ENCODE measurements at regions not wholly inside any gene's neighbourhood (a gene's known extent, or its start where the extent isn't known, plus 50 kb on each side); places are given as distances from the start of the nearest gene placed in this dataset.

DNA sequence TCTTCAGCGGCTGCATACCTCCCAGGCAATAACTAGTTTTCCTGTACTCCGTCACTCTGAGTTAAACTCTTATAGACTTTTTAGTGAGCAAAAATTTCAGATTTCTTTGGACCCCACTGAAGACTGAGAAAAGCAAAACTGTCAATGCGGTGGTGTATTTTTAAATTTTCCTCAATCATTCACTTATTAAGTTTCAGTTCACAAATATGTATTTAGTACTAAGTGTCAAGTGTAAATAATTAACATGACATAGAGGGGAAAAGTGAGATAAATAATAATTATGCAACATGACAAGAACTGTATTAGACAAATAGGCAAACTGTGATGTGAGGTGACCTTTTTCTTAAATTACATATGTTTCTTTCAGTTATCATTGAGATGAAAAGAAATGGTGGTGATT is 124.4 kb downstream of the NAF1 start:
- BruUV-seq (replicated peaks), result no TSS peak

DNA sequence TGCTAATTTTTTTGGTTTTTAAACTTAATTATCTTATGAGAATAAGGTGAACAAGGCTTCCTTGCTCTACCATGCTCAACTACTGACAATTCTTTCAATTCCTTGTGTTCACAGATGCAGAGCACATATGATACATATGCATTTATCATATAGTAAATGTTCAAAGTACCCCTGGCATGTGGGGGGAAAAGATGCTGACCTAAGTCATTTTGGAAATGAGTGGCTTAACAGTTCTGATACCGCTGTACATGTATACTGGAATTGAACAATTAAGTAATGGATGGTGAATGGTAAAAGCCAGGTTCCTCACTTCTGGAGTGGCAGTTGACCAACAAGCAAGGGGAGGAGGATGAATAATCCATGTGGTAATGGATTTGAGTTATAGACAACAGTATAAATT is 149.6 kb downstream of the NAF1 start:
- CTCF ChIA-PET, result no interaction called here
- no peak overlapping the region for H2AFZ ChIP-seq (ENCODE audit: low read length)

More for the DNA sequence above, 124.4 kb downstream of the NAF1 start:
- Histone ChIP-seq H2AFZ (ENCODE audit: low read length) (no peak overlapping the region), H3K4me3 (ENCODE audit: low read length) (no peak overlapping the region), H3K36me3 (ENCODE audit: low read depth, low read length) (no peaks in the 10 kb centered on the region), H3K79me2 (ENCODE audit: low read length) (no peaks in the 10 kb centered on the region), H3F3A (ENCODE audit: low read length, unreplicated experiment) (no peaks in the 10 kb centered on the region), H4K20me1 (ENCODE audit: low read length) (no peaks in the 10 kb centered on the region), H3K9ac (ENCODE audit: low read length) (no peak overlapping the region), H3K4me2 (ENCODE audit: low read length) (no peak overlapping the region), H3K27ac (ENCODE audit: low read length) (no peak overlapping the region), H3K9me3 (ENCODE audit: low read length) (no peaks in the 10 kb centered on the region), H3K9me2 (replicated peaks; ENCODE audit: low read length) (no peaks in the 10 kb centered on the region), H3K4me1 (ENCODE audit: insufficient read depth, low read length) (no peaks in the 10 kb centered on the region), H3K27me3 (ENCODE audit: low read length) (no peaks in the 10 kb centered on the region)
- POLR2A ChIA-PET (ENCODE audit: unreplicated experiment), result no interaction called here
- intact Hi-C loops (cut with micrococcal nuclease), result loop anchor here (10.0 kb wide), 1 partner anchor 442 kb away; no protein-coding TSS in a partner anchor
- TF ChIP-seq EZH2 (IDR thresholded peaks at IDR 0.05; ENCODE audit: low read length, unreplicated experiment), result no peak
- TF ChIP-seq EZH2phosphoT487 (IDR thresholded peaks at IDR 0.05; ENCODE audit: borderline replicate concordance, low read length), result no peak
- TF ChIP-seq, protein P1, sequence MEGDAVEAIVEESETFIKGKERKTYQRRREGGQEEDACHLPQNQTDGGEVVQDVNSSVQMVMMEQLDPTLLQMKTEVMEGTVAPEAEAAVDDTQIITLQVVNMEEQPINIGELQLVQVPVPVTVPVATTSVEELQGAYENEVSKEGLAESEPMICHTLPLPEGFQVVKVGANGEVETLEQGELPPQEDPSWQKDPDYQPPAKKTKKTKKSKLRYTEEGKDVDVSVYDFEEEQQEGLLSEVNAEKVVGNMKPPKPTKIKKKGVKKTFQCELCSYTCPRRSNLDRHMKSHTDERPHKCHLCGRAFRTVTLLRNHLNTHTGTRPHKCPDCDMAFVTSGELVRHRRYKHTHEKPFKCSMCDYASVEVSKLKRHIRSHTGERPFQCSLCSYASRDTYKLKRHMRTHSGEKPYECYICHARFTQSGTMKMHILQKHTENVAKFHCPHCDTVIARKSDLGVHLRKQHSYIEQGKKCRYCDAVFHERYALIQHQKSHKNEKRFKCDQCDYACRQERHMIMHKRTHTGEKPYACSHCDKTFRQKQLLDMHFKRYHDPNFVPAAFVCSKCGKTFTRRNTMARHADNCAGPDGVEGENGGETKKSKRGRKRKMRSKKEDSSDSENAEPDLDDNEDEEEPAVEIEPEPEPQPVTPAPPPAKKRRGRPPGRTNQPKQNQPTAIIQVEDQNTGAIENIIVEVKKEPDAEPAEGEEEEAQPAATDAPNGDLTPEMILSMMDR (conservative IDR thresholded peaks at IDR 0.05; ENCODE audit: low read depth, low read length), result no peak
- ATAC-seq, result no peak
- no peak for DNase-seq
- CTCF ChIA-PET, result no interaction called here

DNA sequence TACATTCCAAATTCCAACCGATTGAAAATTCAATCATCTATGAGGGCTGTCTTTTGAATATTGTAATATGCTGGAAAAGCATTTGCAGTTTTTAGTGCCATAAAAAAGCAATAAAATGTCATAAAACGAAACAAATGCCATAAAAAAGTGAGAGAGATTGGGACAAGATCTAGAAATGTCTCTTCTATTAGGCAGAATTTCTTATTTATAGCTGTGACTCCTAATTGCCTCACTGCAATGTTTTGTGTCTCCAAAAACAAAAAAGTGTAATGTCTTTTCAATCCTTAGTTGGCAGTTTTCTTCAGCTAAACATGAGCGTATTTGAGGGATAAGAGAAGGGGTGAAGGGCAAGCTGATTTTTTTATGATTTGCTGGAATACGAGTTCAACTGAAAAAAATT is 153.9 kb downstream of the NAF1 start:
- Histone ChIP-seq H2AFZ (ENCODE audit: low read length) (no peak overlapping the region), H4K20me1 (ENCODE audit: low read length) (no peaks in the 10 kb centered on the region), H3K9me3 (ENCODE audit: low read length) (no peaks in the 10 kb centered on the region), H3K4me2 (ENCODE audit: low read length) (no peak overlapping the region), H3K9ac (ENCODE audit: low read length) (no peak overlapping the region), H3K27ac (ENCODE audit: low read length) (no peak overlapping the region), H3K27me3 (ENCODE audit: low read length) (no peaks in the 10 kb centered on the region), H3K36me3 (ENCODE audit: low read depth, low read length) (no peaks in the 10 kb centered on the region), H3K9me2 (replicated peaks; ENCODE audit: low read length) (no peaks in the 10 kb centered on the region), H3F3A (ENCODE audit: low read length, unreplicated experiment) (no peaks in the 10 kb centered on the region), H3K4me3 (ENCODE audit: low read length) (no peak overlapping the region), H3K79me2 (ENCODE audit: low read length) (no peaks in the 10 kb centered on the region), H3K4me1 (ENCODE audit: insufficient read depth, low read length) (no peaks in the 10 kb centered on the region)
- BruUV-seq (replicated peaks), result no TSS peak
- ChIA-PET CTCF (no interaction called here), POLR2A (ENCODE audit: unreplicated experiment) (no interaction called here)
- TF ChIP-seq, protein P1 (conservative IDR thresholded peaks at IDR 0.05; ENCODE audit: low read depth, low read length), result no peak
- TF ChIP-seq EZH2phosphoT487 (IDR thresholded peaks at IDR 0.05; ENCODE audit: borderline replicate concordance, low read length), result no peak
- TF ChIP-seq EZH2 (IDR thresholded peaks at IDR 0.05; ENCODE audit: low read length, unreplicated experiment), result no peak
- intact Hi-C loops (cut with micrococcal nuclease), result no loop called here
- no peak for DNase-seq
- no peak for ATAC-seq

More for the DNA sequence above, 149.6 kb downstream of the NAF1 start:
- Histone ChIP-seq H3K4me3 (ENCODE audit: low read length) (no peak overlapping the region), H4K20me1 (ENCODE audit: low read length) (no peaks in the 10 kb centered on the region), H3K27ac (ENCODE audit: low read length) (no peak overlapping the region), H3K4me2 (ENCODE audit: low read length) (no peak overlapping the region), H3F3A (ENCODE audit: low read length, unreplicated experiment) (no peaks in the 10 kb centered on the region), H3K4me1 (ENCODE audit: insufficient read depth, low read length) (no peaks in the 10 kb centered on the region), H3K9me2 (replicated peaks; ENCODE audit: low read length) (no peaks in the 10 kb centered on the region), H3K9ac (ENCODE audit: low read length) (no peak overlapping the region), H3K9me3 (ENCODE audit: low read length) (no peaks in the 10 kb centered on the region), H3K79me2 (ENCODE audit: low read length) (no peaks in the 10 kb centered on the region), H3K36me3 (ENCODE audit: low read depth, low read length) (no peaks in the 10 kb centered on the region), H3K27me3 (ENCODE audit: low read length) (no peaks in the 10 kb centered on the region)
- intact Hi-C loops (cut with micrococcal nuclease), result no loop called here
- no peak for DNase-seq
- TF ChIP-seq EZH2phosphoT487 (IDR thresholded peaks at IDR 0.05; ENCODE audit: borderline replicate concordance, low read length) (no peak), EZH2 (IDR thresholded peaks at IDR 0.05; ENCODE audit: low read length, unreplicated experiment) (no peak)
- TF ChIP-seq, protein P1 (conservative IDR thresholded peaks at IDR 0.05; ENCODE audit: low read depth, low read length), result no peak
- BruUV-seq (replicated peaks), result no TSS peak
- POLR2A ChIA-PET (ENCODE audit: unreplicated experiment), result no interaction called here
- no peak for ATAC-seq

Data from PC-3 (cell line).